ENCODE measurements at regions not wholly inside any gene's neighbourhood (a gene's known extent, or its start where the extent isn't known, plus 50 kb on each side); places are given as distances from the start of the nearest gene placed in this dataset.

DNA sequence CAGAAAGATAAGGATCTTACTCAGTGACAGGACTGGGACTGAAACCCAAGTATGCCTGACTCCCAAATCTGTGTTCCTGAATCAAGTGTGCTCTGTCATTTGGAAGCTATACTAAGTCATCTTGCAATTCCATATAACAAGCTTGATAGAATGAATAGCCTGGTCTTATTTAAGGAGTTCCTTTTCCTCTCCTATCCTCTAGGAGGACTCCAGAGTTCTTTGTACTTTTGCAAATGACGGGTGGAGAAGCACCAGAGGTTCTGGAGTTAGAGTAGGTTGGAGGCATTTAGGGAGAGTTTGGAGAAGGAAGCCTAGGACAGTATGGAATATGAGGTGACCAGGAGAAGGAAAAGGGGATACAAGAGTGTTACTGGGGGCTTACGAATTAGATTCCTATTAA is 92.9 kb upstream of the RCN1 start:
- DNase-seq = no peak

DNA sequence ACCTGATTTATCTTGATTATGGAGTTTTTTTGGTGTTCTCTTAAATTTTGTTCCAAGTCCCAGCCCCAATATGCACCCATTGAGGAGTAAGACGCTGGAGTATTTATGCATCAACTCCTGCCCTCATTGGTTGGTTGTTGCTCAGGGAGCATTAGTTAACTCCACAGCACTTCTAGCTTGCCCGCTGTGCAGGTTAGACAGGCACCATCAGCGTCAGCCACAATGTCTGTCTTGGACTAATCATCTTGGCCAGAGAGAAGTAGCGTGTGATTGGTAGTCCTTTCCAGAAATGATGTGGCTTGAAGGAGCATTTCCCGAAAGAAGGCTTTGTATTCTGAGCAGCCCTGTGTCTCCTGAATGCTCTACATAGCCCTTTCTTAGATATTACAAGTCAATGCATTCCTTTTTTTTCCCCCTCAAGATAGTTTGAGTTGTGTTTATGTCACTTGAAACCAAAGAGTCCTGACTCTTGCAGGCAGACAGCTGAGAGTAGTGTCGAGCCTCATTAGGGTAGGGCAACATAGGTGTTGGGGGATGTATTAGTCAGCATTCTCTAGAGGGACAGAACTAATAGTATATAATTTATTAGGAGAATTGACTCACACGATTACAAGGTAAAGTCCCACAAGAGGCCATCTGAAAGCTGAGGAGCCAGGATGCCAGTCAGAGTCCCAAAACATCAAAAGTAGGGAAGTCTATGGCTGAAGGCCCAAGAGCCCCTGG is 94.6 kb upstream of the RCN1 start:
- DNase-seq = no peak

DNA sequence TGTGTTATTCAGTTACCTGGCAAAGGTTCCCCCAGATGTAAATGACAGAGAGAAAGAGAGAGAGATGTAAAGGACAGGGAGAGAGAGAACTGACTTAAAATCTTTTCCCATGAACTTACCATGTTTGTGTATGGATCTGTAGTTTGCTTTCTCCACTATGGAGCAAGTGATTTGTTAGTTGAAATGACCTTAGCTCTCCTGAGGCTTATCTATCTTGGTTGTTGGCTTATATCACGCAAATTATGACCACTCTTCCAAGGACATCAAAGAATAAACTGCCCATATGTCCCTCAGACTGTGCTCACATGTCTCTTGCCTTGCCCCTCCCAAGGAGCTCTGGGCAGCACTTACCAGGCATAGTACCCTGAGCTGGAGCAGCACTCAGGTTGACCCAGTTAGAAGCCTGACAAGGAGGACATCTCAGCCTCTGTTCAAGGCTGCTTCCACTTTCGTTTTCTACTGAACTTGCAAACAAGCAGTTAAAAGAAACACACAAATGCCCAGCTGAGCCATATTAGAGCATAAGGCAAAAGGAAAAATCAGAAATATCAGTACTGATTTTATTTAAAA is 95.3 kb upstream of the RCN1 start:
- DNase-seq = no peak

DNA sequence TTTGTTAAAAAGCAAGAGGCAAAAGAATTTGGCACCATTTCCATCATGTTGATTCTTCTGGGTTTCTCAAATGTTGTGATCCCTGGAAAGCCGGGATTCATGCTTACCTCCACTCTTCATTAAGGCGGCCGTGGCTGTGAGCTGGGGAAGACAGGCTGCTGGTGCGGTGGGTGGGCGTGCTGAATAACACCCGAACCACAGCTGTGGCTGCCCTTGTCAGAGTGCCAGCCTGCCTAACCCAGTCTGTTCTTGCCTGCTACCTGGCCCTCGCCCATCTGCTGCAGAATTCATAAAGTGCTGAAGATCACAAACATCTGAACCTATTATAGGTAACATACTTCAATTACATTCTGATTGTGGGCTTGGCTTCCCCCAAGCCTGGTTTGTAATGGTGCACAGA is 95.8 kb upstream of the RCN1 start:
- DNase-seq = no peak

GRCh38 chr11:31987118-31988005 is 103.5 kb upstream of the RCN1 start:
- no peak for DNase-seq

DNA sequence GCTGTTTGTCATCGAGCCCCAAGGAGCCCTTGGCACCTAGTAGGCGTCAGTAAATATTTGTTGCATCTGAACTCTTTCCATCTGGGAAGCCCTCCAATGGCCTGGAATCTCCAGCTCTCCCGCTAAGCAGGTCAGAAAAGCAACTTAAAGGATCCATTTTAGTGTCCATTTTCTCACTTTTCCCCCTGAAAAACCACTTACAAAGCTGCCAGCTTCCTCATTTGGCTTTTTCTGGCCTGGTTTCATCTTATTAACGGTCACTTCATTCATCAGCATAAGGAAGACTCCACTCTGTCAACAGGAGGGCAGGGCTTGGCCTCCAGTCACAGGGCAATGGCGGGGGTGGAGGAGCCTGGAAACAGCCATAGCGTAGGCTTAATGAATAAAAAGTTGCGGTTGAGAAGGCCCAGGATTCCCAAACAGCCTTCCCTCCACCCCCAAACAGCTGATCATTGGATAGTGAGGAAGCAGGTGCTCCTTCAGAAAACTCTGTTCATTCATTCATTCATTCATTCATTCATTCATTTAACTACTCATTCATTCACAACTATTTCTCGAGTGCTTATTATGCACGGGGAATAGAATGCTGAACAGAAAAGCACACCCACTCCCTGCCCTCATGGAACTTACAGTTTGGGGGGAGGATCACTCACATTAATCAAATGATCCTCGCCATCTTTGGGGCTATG is 104.5 kb upstream of the RCN1 start:
- no peak for DNase-seq

DNA sequence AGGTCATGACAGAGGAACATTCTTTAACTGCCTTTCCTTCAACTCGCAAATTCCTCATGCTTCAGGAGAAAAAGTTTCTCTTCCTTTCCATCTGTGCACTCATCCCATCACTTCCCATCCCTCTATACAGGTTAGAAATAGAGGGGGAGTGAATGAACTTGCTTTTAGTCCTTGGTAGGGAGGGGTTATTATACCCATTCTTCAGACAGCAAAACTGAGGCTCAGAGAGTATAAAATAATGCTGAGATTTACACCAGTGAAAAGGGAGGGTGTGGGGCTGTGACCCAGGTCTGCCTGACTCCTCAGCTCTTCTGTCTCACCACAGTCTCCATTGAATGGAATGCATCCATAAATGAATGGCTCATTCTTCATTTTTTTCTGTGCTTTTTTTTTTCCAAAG is 109.4 kb upstream of the RCN1 start:
- no peak for DNase-seq

DNA sequence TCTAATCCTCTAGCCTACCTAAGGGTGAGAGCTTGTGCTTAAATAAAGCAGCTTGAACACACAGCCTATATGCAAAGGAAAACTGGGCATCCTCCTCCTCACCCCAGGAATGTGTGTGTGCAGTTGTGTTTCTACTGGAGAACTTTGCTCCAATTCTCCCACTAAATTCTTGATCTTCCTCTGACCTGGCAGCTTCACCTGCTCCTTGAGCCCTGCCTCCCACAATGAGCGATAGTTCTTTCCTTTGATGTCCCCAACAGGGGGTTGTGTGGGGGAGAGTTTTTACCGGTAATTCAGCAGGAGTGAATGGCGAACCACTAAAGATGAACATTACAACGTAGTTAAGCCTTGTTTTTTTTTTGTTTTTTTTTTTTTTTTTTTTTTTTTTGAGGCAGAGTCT is 113.5 kb upstream of the RCN1 start:
- no peak for DNase-seq

GRCh38 chr11:31974366-31975136 is 116.3 kb upstream of the RCN1 start:
- DNase-seq = no peak

DNA sequence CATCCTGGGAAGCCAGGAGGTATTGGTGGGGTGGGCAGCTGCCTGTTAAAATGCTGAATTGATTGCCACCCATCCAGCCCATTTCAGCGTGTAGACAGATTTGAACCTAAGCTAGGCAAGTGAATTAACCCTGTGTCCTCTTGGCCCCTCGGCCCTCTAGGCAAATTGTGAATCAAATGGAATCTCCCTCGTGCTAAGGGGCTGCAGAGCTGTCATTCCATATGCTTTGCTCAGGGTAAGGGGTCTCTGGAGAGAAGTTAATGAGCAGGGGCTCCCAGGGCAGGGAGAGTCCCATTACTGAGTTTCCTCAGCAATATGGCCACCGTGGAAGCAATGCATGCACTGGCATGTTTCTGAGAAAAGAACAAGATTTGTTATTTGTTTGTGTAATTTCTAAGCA is 117.7 kb upstream of the RCN1 start:
- DNase-seq = no peak

- no peak for DNase-seq
Measured at GRCh38 chr11:31972623-31973022, 118.3 kb upstream of the RCN1 start.

DNA sequence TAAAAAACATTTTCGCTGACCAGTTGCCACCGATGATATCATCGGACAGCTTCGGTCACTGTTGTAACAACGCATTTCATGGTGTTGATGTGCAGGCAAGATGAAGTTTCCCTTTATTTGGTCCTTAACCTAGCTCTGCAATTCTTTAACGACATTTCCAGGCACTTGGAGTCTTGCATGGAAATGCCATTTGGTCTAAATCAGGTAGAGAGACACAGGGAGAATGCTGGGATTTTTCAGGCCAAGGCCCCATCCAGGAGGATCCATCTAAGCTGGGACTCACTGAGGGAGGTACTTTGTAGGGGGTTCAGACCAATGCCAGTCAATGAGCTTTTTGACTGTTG is 121.5 kb upstream of the RCN1 start:
- DNase-seq = no peak

GRCh38 chr11:31968461-31969358 is 122.2 kb upstream of the RCN1 start:
- no peak for DNase-seq

DNA sequence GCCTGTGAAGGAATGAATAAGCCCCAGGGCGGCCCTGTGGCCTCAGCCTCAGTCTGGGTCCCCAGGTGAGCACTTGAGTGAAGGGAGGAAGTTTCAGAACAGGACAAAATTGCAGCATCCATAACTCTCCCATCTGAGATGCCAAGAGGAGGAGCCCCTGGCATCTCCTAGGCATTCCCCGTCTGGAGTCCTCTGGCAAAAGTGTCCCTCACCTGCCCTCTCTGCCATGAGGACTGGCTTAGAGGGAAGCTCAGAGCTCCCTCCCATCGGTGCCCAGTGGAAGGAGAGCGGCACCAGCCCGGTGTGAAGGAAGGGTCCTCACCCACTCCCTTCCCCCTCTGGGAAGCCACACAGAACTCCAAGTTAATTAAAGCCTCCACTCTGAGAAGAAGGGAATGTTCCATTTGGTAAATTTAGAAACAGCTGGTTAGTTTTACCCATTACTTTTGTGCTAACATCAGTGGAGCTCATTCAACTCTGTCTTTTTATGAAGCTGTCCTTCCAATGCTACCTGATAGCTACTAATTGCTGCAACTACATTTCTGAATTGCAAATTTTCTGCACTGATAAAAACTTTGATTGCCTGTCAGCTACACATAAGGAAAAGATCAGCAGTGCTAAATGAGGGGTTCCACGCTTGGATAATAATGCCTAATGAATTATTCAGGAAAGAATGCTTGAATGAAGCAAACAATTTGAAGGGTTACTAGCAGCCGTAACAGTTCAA is 123.3 kb upstream of the RCN1 start:
- no peak for DNase-seq

- no peak for DNase-seq
Measured at GRCh38 chr11:31966846-31967245, 124.0 kb upstream of the RCN1 start.

- DNase-seq = no peak
Measured at GRCh38 chr11:31964181-31964580, 126.7 kb upstream of the RCN1 start.

GRCh38 chr11:31960126-31960525 is 130.7 kb upstream of the RCN1 start:
- DNase-seq = no peak

DNA sequence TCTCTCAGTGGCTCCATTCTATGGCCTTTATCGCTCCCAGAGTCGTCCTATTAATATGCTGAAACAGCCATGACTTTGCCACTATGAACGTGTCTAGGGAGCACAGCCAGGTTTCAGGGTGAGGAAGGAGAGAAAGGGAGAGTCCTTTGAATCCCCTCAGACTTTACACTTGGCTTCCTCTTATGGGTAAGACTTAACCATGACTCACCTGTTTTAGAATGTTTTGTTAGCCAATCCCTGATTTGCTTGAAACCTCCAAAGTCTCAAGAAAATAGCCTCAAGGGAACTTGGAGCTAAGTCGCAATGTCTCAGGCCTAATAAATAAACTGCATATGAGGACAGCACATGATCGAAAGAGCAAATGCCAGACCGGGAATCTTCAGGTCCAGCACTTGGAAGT is 131.2 kb upstream of the RCN1 start:
- no peak for DNase-seq

DNA sequence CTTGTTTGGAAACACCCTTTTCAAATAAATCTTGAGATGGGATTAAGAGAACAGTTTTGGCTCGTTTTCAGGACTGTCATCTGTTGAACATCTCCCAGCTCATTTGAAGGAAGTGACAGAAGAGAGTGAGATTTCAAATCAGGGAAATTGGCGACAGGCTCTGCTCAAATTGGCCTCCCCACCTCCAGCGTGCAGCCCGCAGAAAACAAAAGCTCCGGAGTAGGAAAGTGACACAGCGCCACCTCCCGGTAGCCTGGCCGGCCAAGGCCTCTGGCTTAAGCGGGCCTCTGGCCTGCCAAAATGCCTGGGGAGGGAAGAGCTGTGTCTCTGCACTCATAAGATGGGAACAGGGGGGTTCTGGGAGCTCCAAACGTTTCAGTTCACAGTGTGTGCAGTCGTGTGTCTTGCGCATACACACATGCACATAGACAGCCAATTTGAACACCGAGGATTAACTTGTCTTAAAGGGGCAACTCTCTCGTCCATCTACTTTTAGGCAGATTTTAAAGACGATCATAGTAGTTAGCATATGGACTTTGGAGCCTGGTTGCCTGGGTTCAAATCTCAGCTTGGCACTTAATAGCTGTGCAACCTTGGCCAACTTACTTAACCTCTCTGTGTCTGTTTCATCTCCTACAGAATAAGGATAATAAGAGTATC is 132.7 kb upstream of the RCN1 start:
- peak; percentile 5 for DNase-seq

- DNase-seq = no peak
Measured at GRCh38 chr11:31957674-31958073, 133.2 kb upstream of the RCN1 start.
